ENCODE measurements at regions not wholly inside any gene's neighbourhood (a gene's known extent, or its start where the extent isn't known, plus 50 kb on each side); places are given as distances from the start of the nearest gene placed in this dataset.

GRCh38 chr15:96102631-96103030 lies 227.9 kb upstream of the NR2F2 start:
- DNase-seq (ENCODE audit: low read depth), result no peak

- no peak for DNase-seq (ENCODE audit: low read depth)
Observed at GRCh38 chr15:96106181-96106580, 224.3 kb upstream of the NR2F2 start.

- no peak for DNase-seq (ENCODE audit: low read depth)
Observed at GRCh38 chr15:96106628-96107027, 223.9 kb upstream of the NR2F2 start.

DNA sequence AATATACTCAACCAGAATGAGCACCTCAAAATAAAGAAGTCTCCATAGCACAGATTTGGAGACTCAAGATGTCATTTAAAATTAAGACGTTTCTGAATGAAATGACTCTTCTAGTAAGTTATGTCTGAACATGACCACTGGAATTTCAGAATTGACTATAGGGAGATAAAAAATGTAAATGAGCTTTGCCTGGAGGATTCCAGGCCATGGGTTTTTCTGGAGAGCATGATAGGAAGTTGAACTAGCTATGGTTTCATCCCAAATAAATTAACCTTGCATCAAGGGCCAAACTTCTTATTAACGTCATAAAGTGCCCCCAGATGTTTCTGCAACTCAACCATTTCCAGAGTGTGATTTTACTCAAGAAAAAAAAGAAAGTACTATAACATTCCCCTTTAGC lies 222.6 kb upstream of the NR2F2 start:
- DNase-seq (ENCODE audit: low read depth), result no peak

DNA sequence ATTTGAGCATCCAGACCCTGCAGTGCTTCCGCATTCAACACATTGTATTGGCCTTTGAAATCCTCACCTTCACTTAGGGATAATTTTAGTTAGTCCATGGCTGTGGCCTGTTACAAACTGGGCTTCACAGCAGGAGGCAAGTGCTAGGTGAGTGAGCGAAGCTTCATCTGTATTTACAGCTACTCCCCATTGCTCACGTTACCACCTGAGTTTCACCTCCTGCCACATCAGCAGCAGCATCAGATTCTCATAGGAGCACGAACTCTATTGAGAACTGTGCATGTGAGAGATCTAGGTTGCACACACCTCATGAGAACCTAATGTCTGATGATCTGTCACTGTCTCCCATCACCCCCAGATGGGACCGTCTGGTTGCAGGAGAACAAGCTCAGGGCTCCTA lies 222.1 kb upstream of the NR2F2 start:
- DNase-seq (ENCODE audit: low read depth), result no peak

DNA sequence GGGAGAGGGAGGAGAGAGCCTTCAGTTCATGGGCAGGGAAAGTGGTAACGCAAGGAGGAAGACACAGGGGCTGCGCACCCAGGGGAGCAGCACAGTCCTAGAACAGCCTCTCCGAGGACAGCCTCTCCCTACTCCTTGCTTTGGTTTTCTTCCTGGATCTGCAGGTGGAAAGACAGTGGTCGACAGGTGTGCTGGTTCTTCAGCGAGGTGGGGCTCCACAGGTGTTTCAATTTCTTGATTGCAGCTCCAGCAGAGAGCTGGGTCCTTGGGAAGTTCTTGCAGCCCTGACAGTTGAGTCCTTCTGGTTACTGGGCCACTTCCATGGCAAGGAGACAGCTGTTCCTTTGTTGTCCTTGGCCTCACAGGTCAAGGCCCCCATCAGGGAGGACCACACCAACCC lies 220.7 kb upstream of the NR2F2 start:
- no peak for DNase-seq (ENCODE audit: low read depth)

GRCh38 chr15:96112018-96112417 lies 218.5 kb upstream of the NR2F2 start:
- no peak for DNase-seq (ENCODE audit: low read depth)

- no peak for DNase-seq (ENCODE audit: low read depth)
Observed at GRCh38 chr15:96115642-96116041, 214.9 kb upstream of the NR2F2 start.

DNA sequence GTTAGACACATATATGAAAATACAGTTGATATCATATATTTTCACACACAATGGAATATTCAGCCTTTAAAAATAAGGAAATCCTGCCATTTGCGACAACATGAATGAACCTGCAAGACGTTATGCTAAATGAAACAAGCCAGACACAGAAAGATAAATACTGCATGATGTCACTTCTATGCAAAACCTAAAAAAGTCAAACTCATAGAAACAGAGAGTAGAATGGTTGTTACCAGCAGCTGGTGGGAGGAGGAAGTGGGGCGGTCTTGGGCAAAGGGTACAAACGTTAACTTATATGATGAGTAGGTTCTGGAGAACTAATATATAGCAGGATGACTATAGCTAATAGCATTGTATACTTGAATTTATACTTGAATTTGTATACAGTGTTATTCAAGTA lies 213.2 kb upstream of the NR2F2 start:
- no peak for DNase-seq (ENCODE audit: low read depth)

GRCh38 chr15:96119734-96120133 lies 210.8 kb upstream of the NR2F2 start:
- DNase-seq (ENCODE audit: low read depth), result no peak

DNA sequence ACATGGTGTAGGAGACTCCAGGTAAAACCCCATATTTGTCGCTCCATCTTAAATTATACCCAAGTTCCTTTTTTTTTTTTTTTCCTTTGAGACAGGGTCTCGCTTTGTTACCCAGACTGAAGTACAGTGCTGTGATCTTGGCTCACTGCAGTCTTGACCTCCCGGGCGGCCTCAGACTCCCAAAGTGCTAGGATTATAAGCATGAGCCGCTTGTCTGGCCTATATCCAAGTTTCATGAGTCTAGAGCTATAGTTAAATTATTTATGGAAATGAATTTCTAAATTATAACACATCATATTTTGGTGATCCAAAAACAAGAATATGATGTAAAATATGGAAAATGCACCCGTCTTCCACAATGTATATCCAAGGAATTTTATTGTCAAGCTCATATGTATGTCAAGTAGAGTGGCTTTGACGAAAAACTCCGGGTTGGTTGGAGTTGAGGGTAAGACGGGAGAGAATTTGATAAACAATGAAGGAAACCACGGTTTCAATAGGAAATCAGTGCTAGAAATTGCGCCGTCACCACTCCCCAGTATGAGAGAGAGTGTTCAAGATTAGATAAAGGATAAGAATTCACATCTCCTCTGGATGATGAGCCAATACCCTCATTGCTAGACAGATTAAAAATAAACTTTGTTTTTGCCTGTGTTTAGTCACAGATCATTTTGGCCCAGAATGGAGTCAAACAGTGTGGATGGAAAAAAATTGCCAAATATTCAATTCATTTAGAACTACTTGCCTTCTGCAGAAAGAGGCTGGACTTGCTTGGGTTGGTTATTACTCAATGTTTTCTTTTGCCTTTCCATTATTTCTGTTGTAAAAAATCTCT lies 209.2 kb upstream of the NR2F2 start:
- DNase-seq (ENCODE audit: low read depth), result no peak

DNA sequence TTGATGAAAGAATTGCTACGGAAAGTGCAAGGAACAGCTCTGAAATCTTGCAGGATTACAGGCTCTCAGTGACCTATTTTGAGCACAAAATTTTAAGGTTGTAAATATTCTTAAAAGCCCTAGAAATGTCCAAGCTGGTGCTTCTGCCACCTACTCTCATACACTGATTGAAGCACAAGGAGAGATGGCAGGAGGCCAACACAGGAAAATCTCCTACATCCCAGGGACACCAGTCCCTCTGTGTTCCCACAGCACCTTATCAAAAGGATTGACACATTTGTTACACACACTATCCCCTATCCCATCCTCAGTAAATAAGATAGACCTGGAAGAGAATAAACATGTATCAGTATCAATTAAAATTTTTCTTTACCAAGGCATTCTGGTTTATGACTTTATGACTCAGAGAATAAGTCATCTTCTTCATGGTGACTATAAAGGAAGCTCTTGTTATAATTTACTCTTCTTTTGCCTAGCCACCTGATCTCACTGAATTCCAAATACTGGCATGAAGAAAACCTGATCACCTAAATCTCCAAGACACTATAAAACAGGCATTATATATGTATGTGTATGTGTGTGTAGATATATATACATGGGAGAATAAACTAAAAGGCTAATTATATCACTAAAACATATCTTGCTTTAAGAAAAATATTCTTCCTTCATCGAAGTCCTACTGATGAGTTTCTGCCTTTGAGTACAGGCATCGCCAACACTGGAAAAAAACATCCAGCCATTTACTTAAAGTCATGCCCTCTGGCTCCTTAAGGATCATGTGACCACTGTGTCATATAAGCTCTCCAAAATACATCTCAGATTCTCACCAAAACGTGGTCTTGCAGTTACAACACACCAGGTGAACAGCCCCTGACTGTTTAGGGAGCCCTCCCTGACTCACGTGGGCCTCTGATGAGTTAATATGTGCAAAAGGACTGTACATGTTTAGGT lies 208.1 kb upstream of the NR2F2 start:
- no peak for DNase-seq (ENCODE audit: low read depth)

DNA sequence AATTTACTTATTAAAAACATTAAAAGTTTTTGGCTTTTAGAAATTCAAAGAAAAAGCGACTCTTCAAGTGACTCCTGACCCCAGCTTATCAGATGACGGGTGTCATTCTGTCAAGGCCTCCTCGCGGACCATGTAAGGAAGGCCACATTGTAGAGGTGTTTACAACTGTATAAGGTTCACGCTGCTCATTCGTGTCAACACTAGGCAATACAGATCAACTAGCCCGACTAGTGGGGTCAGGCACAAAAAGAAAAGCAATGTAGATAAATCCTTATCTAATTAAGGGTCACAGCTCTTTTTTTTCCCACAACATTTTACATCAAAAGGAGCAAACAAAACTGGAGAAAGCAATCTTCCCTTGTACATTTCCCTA lies 207.5 kb upstream of the NR2F2 start:
- DNase-seq (ENCODE audit: low read depth), result no peak

DNA sequence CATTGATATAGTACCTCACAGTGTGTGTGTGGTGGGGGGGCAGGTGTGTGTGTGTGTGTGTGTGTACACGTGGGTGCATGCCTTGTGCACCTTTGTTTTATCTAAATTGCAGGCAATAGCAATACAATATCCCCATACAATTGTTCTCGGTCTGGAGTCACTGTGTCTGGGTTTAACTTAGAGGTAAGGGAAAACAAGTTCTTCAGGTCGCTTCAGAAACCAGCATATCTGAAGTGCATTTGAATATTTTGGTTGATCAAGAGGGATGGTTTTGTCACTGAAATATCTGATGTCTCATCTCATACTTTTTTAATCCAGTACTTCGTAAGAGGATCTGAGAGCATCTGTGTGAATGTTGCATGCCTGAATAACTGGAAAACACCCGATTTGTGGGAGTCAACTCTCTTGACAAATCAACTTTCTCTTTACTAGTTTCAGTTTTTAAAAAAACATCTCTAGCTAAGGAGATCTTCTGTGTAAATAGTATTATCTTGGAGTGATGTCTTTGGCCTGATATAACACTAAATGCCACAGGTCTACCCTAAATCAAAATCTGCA lies 206.8 kb upstream of the NR2F2 start:
- DNase-seq (ENCODE audit: low read depth), result no peak

DNA sequence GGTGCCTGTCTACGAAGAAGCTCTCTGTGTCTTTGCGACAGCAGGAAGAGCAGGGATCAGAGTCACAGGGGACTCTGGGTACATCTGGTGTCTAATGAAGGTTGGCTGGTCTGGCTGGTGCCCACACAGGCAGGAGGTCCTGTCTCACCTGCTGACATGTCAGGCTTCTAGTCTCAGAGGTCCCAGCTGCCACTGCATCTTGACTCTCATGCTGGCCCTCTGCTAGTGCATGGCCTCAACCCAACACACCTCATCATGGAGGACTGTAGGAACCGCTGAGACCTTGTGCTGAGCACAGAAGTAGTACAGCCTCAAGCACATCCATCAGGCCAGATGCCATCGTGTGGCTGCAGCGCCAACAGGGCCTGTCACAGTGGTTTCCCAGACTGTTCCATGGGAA lies 206.1 kb upstream of the NR2F2 start:
- no peak for DNase-seq (ENCODE audit: low read depth)

DNA sequence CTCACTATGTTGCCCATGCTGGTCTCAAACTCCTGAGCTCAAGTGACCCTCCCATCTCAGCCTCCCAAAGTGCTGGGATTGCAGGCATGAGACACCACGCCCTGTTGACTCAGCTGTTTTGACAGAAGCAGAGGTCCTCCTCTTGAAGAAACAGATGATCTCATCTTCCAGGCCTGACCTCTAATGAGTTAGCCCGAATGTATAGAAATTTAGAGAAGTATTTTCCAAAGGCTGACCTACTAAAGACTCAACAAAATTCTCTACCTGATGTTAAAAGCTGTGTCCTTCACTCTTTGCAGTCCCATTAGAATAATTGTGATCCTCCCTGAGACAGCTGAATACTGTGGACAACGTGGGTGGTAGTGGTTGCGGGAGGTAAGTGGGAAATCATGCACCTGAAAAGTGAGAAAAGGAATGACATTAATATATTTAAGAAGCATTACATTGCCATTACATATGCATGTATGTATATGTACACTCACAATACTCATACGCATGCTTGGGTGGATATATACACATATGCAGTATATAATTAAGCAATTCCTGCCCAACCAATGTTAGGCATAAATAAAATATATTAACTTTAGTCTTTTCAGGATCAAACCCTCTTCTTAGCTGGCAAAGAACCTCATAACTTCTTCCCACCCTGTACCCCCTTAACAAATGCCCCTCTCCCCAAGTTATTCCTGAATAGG lies 204.6 kb upstream of the NR2F2 start:
- no peak for DNase-seq (ENCODE audit: low read depth)

DNA sequence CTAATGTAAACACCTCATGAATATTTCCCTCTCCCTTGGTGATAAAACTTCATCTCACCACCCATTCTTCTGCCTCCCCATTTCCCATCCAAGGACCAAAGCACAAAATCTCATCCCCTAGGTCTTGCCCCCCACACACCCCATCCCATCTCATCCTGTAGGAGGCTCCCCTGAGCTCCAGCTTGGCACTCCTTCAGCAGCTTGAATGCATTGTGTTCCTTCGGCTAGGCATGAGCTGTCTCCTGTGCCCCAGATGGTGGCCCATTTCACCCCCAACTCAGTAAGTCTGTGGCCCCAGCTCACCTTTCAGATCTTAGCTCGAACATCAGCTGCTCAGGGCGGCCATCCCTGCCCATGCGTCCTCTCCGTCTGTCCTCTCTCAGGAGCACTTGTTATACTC lies 203.6 kb upstream of the NR2F2 start:
- DNase-seq (ENCODE audit: low read depth), result no peak

GRCh38 chr15:96130734-96131133 lies 199.8 kb upstream of the NR2F2 start:
- DNase-seq (ENCODE audit: low read depth), result no peak

GRCh38 chr15:96132126-96132525 lies 198.4 kb upstream of the NR2F2 start:
- DNase-seq (ENCODE audit: low read depth), result no peak

GRCh38 chr15:96135166-96136093 lies 195.1 kb upstream of the NR2F2 start:
- no peak for DNase-seq (ENCODE audit: low read depth)

GRCh38 chr15:96138985-96139384 lies 191.5 kb upstream of the NR2F2 start:
- DNase-seq (ENCODE audit: low read depth), result no peak

Data from T-helper 22 cell (primary cell).